ENCODE measurements at regions not wholly inside any gene's neighbourhood (a gene's known extent, or its start where the extent isn't known, plus 50 kb on each side); places are given as distances from the start of the nearest gene placed in this dataset.
A peak's percentile ranks its signal among the peaks of the same experiment; 100 is the strongest.

- peaks cover 5 to 13% of the 10 kb centered on the region in 2 donors for H3K27me3 Mint-ChIP-seq (ENCODE audit: low read depth in 2 of 2)
- no peak for TF ChIP-seq CTCF (IDR thresholded peaks at IDR 0.05)
- Histone ChIP-seq H3K27ac (ENCODE audit: low read length) (no peak overlapping the region), H3K4me1 (ENCODE audit: control insufficient read depth, insufficient read depth, low read length) (peaks cover 9% of the 10 kb centered on the region), H3K4me3 (ENCODE audit: low read length) (no peak overlapping the region), H3K9me3 (ENCODE audit: control insufficient read depth, insufficient read depth, low read length) (no peaks in the 10 kb centered on the region), H3K36me3 (ENCODE audit: control insufficient read depth, insufficient read depth, low read length) (no peaks in the 10 kb centered on the region), H3K27me3 (ENCODE audit: control insufficient read depth, insufficient read depth, low read length) (peaks cover 9% of the 10 kb centered on the region)
- H3K9me3 Mint-ChIP-seq, result no peaks in the 10 kb centered on the region
- peak in 1 of 2 donors; percentile 62 for DNase-seq
- H3K27ac Mint-ChIP-seq, result peak overlapping the region; percentile 74 to 81
- ATAC-seq, result peak; percentile 91 to 97 (median 96)
- intact Hi-C loops (cut with micrococcal nuclease), result no loop called here
- H3K4me1 Mint-ChIP-seq, result peaks cover 17% of the 10 kb centered on the region in 2 donors
- 34% methylated on average over 4 of the region's 4 CpGs for whole genome bisulfite sequencing (ENCODE audit: insufficient coverage)
- H3K36me3 Mint-ChIP-seq, result no peaks in the 10 kb centered on the region
- H3K4me3 Mint-ChIP-seq, result peak overlapping the region; percentile 64
These were observed 75.6 kb upstream of the OSBPL11 start for GRCh38 chr3:125670945-125671344.

- H3K4me1 Mint-ChIP-seq, result peaks cover 17% of the 10 kb centered on the region in 2 donors
- no peak overlapping the region for H3K4me3 ChIP-seq (ENCODE audit: low read length)
- H3K4me1 ChIP-seq (ENCODE audit: control insufficient read depth, insufficient read depth, low read length), result peaks cover 9% of the 10 kb centered on the region
- 95% methylated on average over 39 of the region's 39 CpGs for WGBS (ENCODE audit: insufficient coverage)
- no peak overlapping the region for H3K4me3 Mint-ChIP-seq
- no peak overlapping the region for H3K27ac ChIP-seq (ENCODE audit: low read length)
- H3K27me3 Mint-ChIP-seq (ENCODE audit: low read depth in 2 of 2), result peaks cover 5 to 13% of the 10 kb centered on the region in 2 donors
- H3K27ac Mint-ChIP-seq, result peak overlapping the region in 1 of 2 donors; percentile 81
- no peaks in the 10 kb centered on the region for H3K36me3 ChIP-seq (ENCODE audit: control insufficient read depth, insufficient read depth, low read length)
- H3K9me3 ChIP-seq (ENCODE audit: control insufficient read depth, insufficient read depth, low read length), result no peaks in the 10 kb centered on the region
- no peak for TF ChIP-seq CTCF (IDR thresholded peaks at IDR 0.05)
- H3K36me3 Mint-ChIP-seq, result no peaks in the 10 kb centered on the region
- no peaks in the 10 kb centered on the region for H3K9me3 Mint-ChIP-seq
- intact Hi-C loops (cut with micrococcal nuclease), result no loop called here
- DNase-seq (no peak), ATAC-seq (peak in 1 of 3 donors; percentile 7)
- H3K27me3 ChIP-seq (ENCODE audit: control insufficient read depth, insufficient read depth, low read length), result peaks cover 9% of the 10 kb centered on the region
These were observed 76.4 kb upstream of the OSBPL11 start for GRCh38 chr3:125671461-125672243.

GRCh38 chr3:125675791-125676190 lies 80.5 kb upstream of the OSBPL11 start:
- no peak overlapping the region for H3K4me3 ChIP-seq (ENCODE audit: low read length)
- DNase-seq, result no peak
- H3K9me3 ChIP-seq (ENCODE audit: control insufficient read depth, insufficient read depth, low read length), result no peaks in the 10 kb centered on the region
- no peaks in the 10 kb centered on the region for H3K36me3 ChIP-seq (ENCODE audit: control insufficient read depth, insufficient read depth, low read length)
- ATAC-seq, result no peak
- no peak for TF ChIP-seq CTCF (IDR thresholded peaks at IDR 0.05)
- Mint-ChIP-seq H3K27ac (no peak overlapping the region), H3K4me3 (no peak overlapping the region), H3K36me3 (no peaks in the 10 kb centered on the region), H3K4me1 (peaks cover 4 to 5% of the 10 kb centered on the region in 2 donors), H3K9me3 (no peaks in the 10 kb centered on the region), H3K27me3 (ENCODE audit: low read depth in 2 of 2) (peaks cover 5 to 13% of the 10 kb centered on the region in 2 donors)
- 79% methylated on average over 4 of the region's 4 CpGs for WGBS (ENCODE audit: insufficient coverage)
- peaks cover 8% of the 10 kb centered on the region for H3K4me1 ChIP-seq (ENCODE audit: control insufficient read depth, insufficient read depth, low read length)
- no peaks in the 10 kb centered on the region for H3K27me3 ChIP-seq (ENCODE audit: control insufficient read depth, insufficient read depth, low read length)
- intact Hi-C loops (cut with micrococcal nuclease), result no loop called here
- H3K27ac ChIP-seq (ENCODE audit: low read length), result no peak overlapping the region

GRCh38 chr3:125679258-125679657 lies 84.0 kb upstream of the OSBPL11 start:
- Mint-ChIP-seq H3K27ac (no peak overlapping the region), H3K27me3 (ENCODE audit: low read depth in 2 of 2) (peaks cover 0 to under 1% of the 10 kb centered on the region in 2 donors)

More at GRCh38 chr3:125679258-125679657, 84.0 kb upstream of the OSBPL11 start:
- no peaks in the 10 kb centered on the region for H3K36me3 Mint-ChIP-seq
- no peaks in the 10 kb centered on the region for H3K4me1 Mint-ChIP-seq
- intact Hi-C loops (cut with micrococcal nuclease), result no loop called here
- DNase-seq, result no peak
- no peaks in the 10 kb centered on the region for H3K9me3 Mint-ChIP-seq
- 79% methylated on average over 4 of the region's 4 CpGs for WGBS (ENCODE audit: insufficient coverage)
- Histone ChIP-seq H3K9me3 (ENCODE audit: control insufficient read depth, insufficient read depth, low read length) (no peaks in the 10 kb centered on the region), H3K4me1 (ENCODE audit: control insufficient read depth, insufficient read depth, low read length) (peaks cover 4% of the 10 kb centered on the region), H3K27me3 (ENCODE audit: control insufficient read depth, insufficient read depth, low read length) (no peaks in the 10 kb centered on the region), H3K27ac (ENCODE audit: low read length) (no peak overlapping the region), H3K36me3 (ENCODE audit: control insufficient read depth, insufficient read depth, low read length) (no peaks in the 10 kb centered on the region), H3K4me3 (ENCODE audit: low read length) (no peak overlapping the region)
- no peak overlapping the region for H3K4me3 Mint-ChIP-seq
- ATAC-seq, result no peak
- no peak for TF ChIP-seq CTCF (IDR thresholded peaks at IDR 0.05)

Data from natural killer cell (primary cell).